ENCODE measurements at regions not wholly inside any gene's neighbourhood (a gene's known extent, or its start where the extent isn't known, plus 50 kb on each side); places are given as distances from the start of the nearest gene placed in this dataset.

- no peaks in the 10 kb centered on the region for H3K36me3 Mint-ChIP-seq (ENCODE audit: insufficient read depth, unreplicated experiment)
- H3K9me3 Mint-ChIP-seq (ENCODE audit: low read depth, unreplicated experiment): peaks cover 4% of the 10 kb centered on the region
- no peak overlapping the region for H3K27ac Mint-ChIP-seq (ENCODE audit: unreplicated experiment)
- DNase-seq: no peak
- no TSS peak for BruUV-seq (replicated peaks)
- CTCF ChIA-PET: no interaction called here
- intact Hi-C loops (cut with micrococcal nuclease; ENCODE audit: unreplicated experiment): no loop called here
- no peaks in the 10 kb centered on the region for H3K27me3 Mint-ChIP-seq (ENCODE audit: unreplicated experiment)
- no peaks in the 10 kb centered on the region for H3K4me1 Mint-ChIP-seq (ENCODE audit: low read depth, unreplicated experiment)
- no peak overlapping the region for H3K4me3 Mint-ChIP-seq (ENCODE audit: low read depth, unreplicated experiment)
- TF ChIP-seq CTCF (IDR thresholded peaks at IDR 0.05; ENCODE audit: unreplicated experiment): no peak
Observed at GRCh38 chr6:120083186-120083585, 733.6 kb upstream of the MAN1A1 start.

GRCh38 chr6:120077489-120077888 is 727.9 kb upstream of the MAN1A1 start:
- Mint-ChIP-seq H3K9me3 (ENCODE audit: low read depth, unreplicated experiment) (peaks cover 1% of the 10 kb centered on the region), H3K4me1 (ENCODE audit: low read depth, unreplicated experiment) (no peaks in the 10 kb centered on the region), H3K27me3 (ENCODE audit: unreplicated experiment) (no peaks in the 10 kb centered on the region), H3K36me3 (ENCODE audit: insufficient read depth, unreplicated experiment) (no peaks in the 10 kb centered on the region), H3K4me3 (ENCODE audit: low read depth, unreplicated experiment) (no peak overlapping the region), H3K27ac (ENCODE audit: unreplicated experiment) (no peak overlapping the region)
- intact Hi-C loops (cut with micrococcal nuclease; ENCODE audit: unreplicated experiment): loop anchor here (5.0 kb wide), 1 partner anchor 335 kb away; no protein-coding TSS in a partner anchor
- BruUV-seq (replicated peaks): no TSS peak
- CTCF ChIA-PET: no interaction called here
- peak; percentile 2 for DNase-seq
- no peak for TF ChIP-seq CTCF (IDR thresholded peaks at IDR 0.05; ENCODE audit: unreplicated experiment)

- no TSS peak for BruUV-seq (replicated peaks)
- intact Hi-C loops (cut with micrococcal nuclease; ENCODE audit: unreplicated experiment): no loop called here
- Mint-ChIP-seq H3K27me3 (ENCODE audit: unreplicated experiment) (no peaks in the 10 kb centered on the region), H3K9me3 (ENCODE audit: low read depth, unreplicated experiment) (peaks cover 13% of the 10 kb centered on the region), H3K27ac (ENCODE audit: unreplicated experiment) (no peak overlapping the region), H3K4me1 (ENCODE audit: low read depth, unreplicated experiment) (no peaks in the 10 kb centered on the region), H3K4me3 (ENCODE audit: low read depth, unreplicated experiment) (no peak overlapping the region), H3K36me3 (ENCODE audit: insufficient read depth, unreplicated experiment) (no peaks in the 10 kb centered on the region)
- no peak for TF ChIP-seq CTCF (IDR thresholded peaks at IDR 0.05; ENCODE audit: unreplicated experiment)
- DNase-seq: no peak
- CTCF ChIA-PET: no interaction called here
Observed at GRCh38 chr6:120058410-120058809, 708.8 kb upstream of the MAN1A1 start.

GRCh38 chr6:120056085-120056484 is 706.5 kb upstream of the MAN1A1 start:
- H3K27me3 Mint-ChIP-seq (ENCODE audit: unreplicated experiment): no peaks in the 10 kb centered on the region
- no peak overlapping the region for H3K27ac Mint-ChIP-seq (ENCODE audit: unreplicated experiment)
- intact Hi-C loops (cut with micrococcal nuclease; ENCODE audit: unreplicated experiment): no loop called here
- no TSS peak for BruUV-seq (replicated peaks)
- no peak overlapping the region for H3K4me3 Mint-ChIP-seq (ENCODE audit: low read depth, unreplicated experiment)
- no peak for DNase-seq
- H3K9me3 Mint-ChIP-seq (ENCODE audit: low read depth, unreplicated experiment): peaks cover 10% of the 10 kb centered on the region
- CTCF ChIA-PET: no interaction called here
- H3K36me3 Mint-ChIP-seq (ENCODE audit: insufficient read depth, unreplicated experiment): no peaks in the 10 kb centered on the region
- no peak for TF ChIP-seq CTCF (IDR thresholded peaks at IDR 0.05; ENCODE audit: unreplicated experiment)
- H3K4me1 Mint-ChIP-seq (ENCODE audit: low read depth, unreplicated experiment): no peaks in the 10 kb centered on the region

GRCh38 chr6:120055071-120055470 is 705.5 kb upstream of the MAN1A1 start:
- CTCF ChIA-PET: no interaction called here

More at GRCh38 chr6:120055071-120055470, 705.5 kb upstream of the MAN1A1 start:
- no peak for TF ChIP-seq CTCF (IDR thresholded peaks at IDR 0.05; ENCODE audit: unreplicated experiment)
- H3K27me3 Mint-ChIP-seq (ENCODE audit: unreplicated experiment): no peaks in the 10 kb centered on the region
- no peaks in the 10 kb centered on the region for H3K4me1 Mint-ChIP-seq (ENCODE audit: low read depth, unreplicated experiment)
- H3K27ac Mint-ChIP-seq (ENCODE audit: unreplicated experiment): no peak overlapping the region
- H3K9me3 Mint-ChIP-seq (ENCODE audit: low read depth, unreplicated experiment): peaks cover 10% of the 10 kb centered on the region
- no peak for DNase-seq
- no peaks in the 10 kb centered on the region for H3K36me3 Mint-ChIP-seq (ENCODE audit: insufficient read depth, unreplicated experiment)
- H3K4me3 Mint-ChIP-seq (ENCODE audit: low read depth, unreplicated experiment): no peak overlapping the region
- BruUV-seq (replicated peaks): no TSS peak
- intact Hi-C loops (cut with micrococcal nuclease; ENCODE audit: unreplicated experiment): no loop called here

Data from Calu3 (cell line).